CD8-positive, alpha-beta memory T cell (primary cell): ENCODE measurements at regions not wholly inside any gene's neighbourhood (a gene's known extent, or its start where the extent isn't known, plus 50 kb on each side); places are given as distances from the start of the nearest gene placed in this dataset.

Source experiments
- CTCF ChIA-PET: fragments of 350-600 bp; sonication (Branson Sonifier 250); formaldehyde crosslinking; loops from one replicate; lab custom pipeline; 2021; ENCODE audit warnings: antibody characterized with exemption; lab: Charles Lee
- POLR2A ChIA-PET: fragments of 350-600 bp; sonication (Branson Sonifier 250); formaldehyde crosslinking; loops from one replicate; lab custom pipeline; 2021; ENCODE audit warnings: antibody characterized with exemption; lab: Charles Lee
- DNase-seq, 5 donors: peaks; one replicate each; pipeline versions ENCODE4 v3.0.0 to v3.0.0-alpha.2; 2020 to 2022; ENCODE audit warnings: mixed read lengths in 1 of 5
- H3K27ac ChIP-seq: one replicate; pipeline ENCODE4 v1.7.0; 2013; ENCODE audit warnings: low read depth, mild to moderate bottlenecking, low read length, moderate library complexity
- H3K27me3 ChIP-seq: 2 replicates; pipeline ENCODE4 v1.7.0; 2013; ENCODE audit warnings: low read length, mild to moderate bottlenecking; ENCODE audit not compliant: insufficient read depth, poor library complexity, severe bottlenecking
- H3K36me3 ChIP-seq: 2 replicates; pipeline ENCODE4 v1.7.0; 2013; ENCODE audit warnings: mild to moderate bottlenecking, low read length, moderate library complexity; ENCODE audit not compliant: insufficient read depth
- H3K4me1 ChIP-seq: 2 replicates; pipeline ENCODE4 v1.7.0; 2013; ENCODE audit warnings: mild to moderate bottlenecking, low read length, moderate library complexity; ENCODE audit not compliant: insufficient read depth
- H3K4me3 ChIP-seq: 2 replicates; pipeline ENCODE4 v1.7.0; 2013; ENCODE audit warnings: mild to moderate bottlenecking, low read length
- H3K9me3 ChIP-seq: 2 replicates; pipeline ENCODE4 v1.7.0; 2013; ENCODE audit warnings: mild to moderate bottlenecking, low read length
- H3K27ac Mint-ChIP-seq, 8 donors: one replicate each; pipeline ENCODE4 v1.8.0; 2020 to 2021; ENCODE audit warnings: mixed read lengths in 8 of 8, mild to moderate bottlenecking in 6 of 8, inconsistent platforms in 3 of 8, moderate library complexity in 3 of 8
- H3K27me3 Mint-ChIP-seq, 2 donors: one replicate each; pipeline ENCODE4 v1.8.0; 2020 to 2021; ENCODE audit warnings: mixed read lengths in 2 of 2, mild to moderate bottlenecking in 1 of 2, moderate library complexity in 1 of 2
- H3K36me3 Mint-ChIP-seq, 3 donors: one replicate each; pipeline ENCODE4 v1.8.0; 2020 to 2021; ENCODE audit warnings: mixed read lengths in 3 of 3, inconsistent platforms in 1 of 3, mild to moderate bottlenecking in 1 of 3
- H3K4me1 Mint-ChIP-seq, 3 donors: one replicate each; pipeline ENCODE4 v1.8.0; 2020 to 2021; ENCODE audit warnings: mixed read lengths in 3 of 3, inconsistent platforms in 1 of 3, mild to moderate bottlenecking in 1 of 3
- H3K4me3 Mint-ChIP-seq, 7 donors: one replicate each; pipeline ENCODE4 v1.8.0; 2020 to 2021; ENCODE audit warnings: mixed read lengths in 7 of 7, mild to moderate bottlenecking in 6 of 7, moderate library complexity in 4 of 7, inconsistent platforms in 2 of 7
- H3K9me3 Mint-ChIP-seq, 5 donors: one replicate each; pipeline ENCODE4 v1.8.0; 2020 to 2022; ENCODE audit warnings: mixed read lengths in 5 of 5, mild to moderate bottlenecking in 3 of 5, moderate library complexity in 2 of 5, inconsistent platforms in 1 of 5

DNA sequence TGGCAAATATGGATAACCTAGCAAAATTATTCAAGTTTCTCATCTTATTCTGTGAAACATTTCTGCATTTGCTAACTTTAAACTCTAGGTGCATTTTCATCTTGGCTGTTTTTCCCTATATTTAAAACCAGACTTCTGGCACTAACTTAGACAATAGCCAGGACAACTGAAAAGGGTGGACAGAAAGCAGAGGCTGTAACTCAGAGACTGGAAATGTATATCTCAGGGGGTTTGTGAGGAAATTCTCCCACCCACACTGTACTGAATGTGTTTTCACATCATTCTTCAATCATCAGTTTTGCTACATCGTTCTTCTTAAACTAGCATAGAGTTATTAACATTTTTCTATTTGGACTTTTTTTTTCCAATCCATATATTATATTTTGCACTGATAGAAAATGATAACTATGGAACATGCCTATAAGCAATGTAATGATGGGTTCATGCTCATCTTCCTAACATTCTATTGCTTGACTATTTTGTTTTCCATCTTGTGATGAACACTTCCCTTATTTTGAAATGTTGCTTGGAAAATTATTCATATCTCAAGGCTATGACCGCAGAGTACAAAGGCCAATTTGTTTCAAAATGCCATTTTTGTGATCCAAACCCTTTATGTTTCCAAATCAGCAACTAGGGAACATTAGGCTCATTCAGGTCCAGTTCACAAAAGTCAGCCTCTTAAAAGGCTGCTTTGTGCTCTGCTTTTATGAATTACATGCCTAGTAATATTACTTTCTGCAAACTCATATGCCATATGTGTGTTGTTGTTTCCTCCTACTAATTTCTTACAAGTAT is 125.8 kb upstream of the CDH19 start:
- no peaks in the 10 kb centered on the region for H3K36me3 Mint-ChIP-seq
- H3K9me3 Mint-ChIP-seq: peaks cover 0 to 6% (median under 1%) of the 10 kb centered on the region in 5 donors
- no peak for DNase-seq
- Histone ChIP-seq H3K27me3 (no peaks in the 10 kb centered on the region), H3K4me1 (no peaks in the 10 kb centered on the region), H3K9me3 (no peaks in the 10 kb centered on the region), H3K36me3 (no peaks in the 10 kb centered on the region), H3K4me3 (no peak overlapping the region), H3K27ac (no peak overlapping the region)
- H3K27me3 Mint-ChIP-seq: no peaks in the 10 kb centered on the region
- CTCF ChIA-PET: no interaction called here
- POLR2A ChIA-PET: no interaction called here
- H3K27ac Mint-ChIP-seq: no peak overlapping the region
- H3K4me1 Mint-ChIP-seq: no peaks in the 10 kb centered on the region
- H3K4me3 Mint-ChIP-seq: no peak overlapping the region

DNA sequence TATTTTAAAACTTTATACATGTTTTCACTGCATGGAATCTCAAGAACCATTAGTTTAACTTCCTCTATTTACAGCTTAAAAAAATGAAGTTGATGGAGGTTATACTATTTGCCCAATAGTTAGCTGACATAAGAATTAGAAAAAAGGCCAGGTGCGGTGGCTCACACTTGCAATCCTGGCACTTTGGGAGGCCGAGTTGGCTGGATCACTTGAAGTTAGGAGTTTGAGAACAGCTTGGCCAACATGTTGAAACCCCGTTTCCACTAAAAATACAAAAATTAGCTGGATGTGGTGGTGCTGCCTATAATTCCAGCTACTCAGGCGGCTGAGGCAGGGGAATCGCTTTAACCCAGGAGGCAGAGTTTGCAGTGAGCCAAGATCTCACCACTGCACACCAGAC is 125.1 kb upstream of the CDH19 start:
- no peaks in the 10 kb centered on the region for H3K36me3 ChIP-seq
- POLR2A ChIA-PET: no interaction called here
- Mint-ChIP-seq H3K4me1 (no peaks in the 10 kb centered on the region), H3K4me3 (no peak overlapping the region), H3K9me3 (peaks cover 0 to 5% (median 3%) of the 10 kb centered on the region in 5 donors), H3K27me3 (no peaks in the 10 kb centered on the region), H3K36me3 (no peaks in the 10 kb centered on the region), H3K27ac (no peak overlapping the region)
- no peaks in the 10 kb centered on the region for H3K9me3 ChIP-seq
- no peaks in the 10 kb centered on the region for H3K4me1 ChIP-seq
- no peak overlapping the region for H3K27ac ChIP-seq
- DNase-seq: no peak
- CTCF ChIA-PET: no interaction called here
- no peak overlapping the region for H3K4me3 ChIP-seq
- H3K27me3 ChIP-seq: no peaks in the 10 kb centered on the region

DNA sequence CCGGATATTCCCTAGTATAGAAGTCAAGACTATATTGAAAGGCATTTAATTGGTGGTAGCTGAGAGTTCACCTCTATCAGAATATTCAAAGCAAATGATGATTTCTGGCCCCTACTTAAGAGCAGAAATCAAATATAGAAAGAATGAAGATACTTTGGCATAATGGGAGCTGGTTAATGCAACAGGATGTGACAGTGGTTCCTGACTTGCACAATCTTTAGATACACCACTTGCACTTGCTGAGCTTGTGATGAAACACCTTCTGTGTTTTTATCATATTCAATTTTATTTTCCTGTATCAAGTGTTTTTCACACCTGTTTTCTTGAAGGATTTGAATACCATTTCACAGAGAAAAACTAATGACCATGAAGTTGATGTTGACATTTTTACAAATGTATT is 124.1 kb upstream of the CDH19 start:
- no peaks in the 10 kb centered on the region for H3K36me3 Mint-ChIP-seq
- peaks cover 0 to 5% (median 3%) of the 10 kb centered on the region in 5 donors for H3K9me3 Mint-ChIP-seq
- no peak overlapping the region for H3K4me3 Mint-ChIP-seq

DNA sequence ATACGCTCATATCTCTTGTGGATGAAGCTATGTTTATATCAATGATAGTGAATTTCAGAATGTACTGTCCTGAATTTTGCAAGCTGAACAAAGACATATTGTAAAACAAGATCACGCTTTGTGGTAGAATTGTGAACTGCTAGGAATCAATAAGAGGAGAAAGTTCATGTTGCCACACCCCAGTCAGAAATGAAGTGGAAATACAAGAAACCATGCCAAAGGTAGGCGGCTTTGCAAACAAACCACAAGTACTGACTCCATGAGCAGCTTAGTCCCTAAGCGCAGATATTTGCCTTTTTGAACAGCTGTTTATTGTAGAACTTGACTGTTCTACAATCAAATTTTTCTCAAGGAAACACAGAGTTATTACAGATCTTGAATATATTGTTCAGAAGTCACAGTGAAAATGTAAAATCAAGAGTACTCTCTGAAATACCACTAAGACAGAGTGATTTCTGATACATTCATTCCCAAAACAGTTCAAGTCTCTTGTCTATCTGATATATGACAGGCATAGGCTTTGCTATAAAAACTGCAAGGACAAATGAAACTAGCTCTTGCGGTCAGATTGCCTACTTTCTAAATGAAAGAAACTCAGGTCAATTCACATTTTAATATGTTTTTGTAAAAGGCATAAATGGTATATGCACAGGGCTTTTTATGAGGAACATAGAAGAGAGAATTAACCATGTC is 120.9 kb upstream of the CDH19 start:
- Histone ChIP-seq H3K27ac (no peak overlapping the region), H3K36me3 (no peaks in the 10 kb centered on the region), H3K4me3 (no peak overlapping the region), H3K4me1 (no peaks in the 10 kb centered on the region), H3K27me3 (no peaks in the 10 kb centered on the region), H3K9me3 (no peaks in the 10 kb centered on the region)
- DNase-seq: no peak
- Mint-ChIP-seq H3K4me3 (no peak overlapping the region), H3K27ac (no peak overlapping the region), H3K27me3 (no peaks in the 10 kb centered on the region), H3K9me3 (peaks cover 0 to 5% (median 0%) of the 10 kb centered on the region in 5 donors), H3K36me3 (no peaks in the 10 kb centered on the region), H3K4me1 (no peaks in the 10 kb centered on the region)
- ChIA-PET POLR2A (no interaction called here), CTCF (no interaction called here)

More for the DNA sequence above, 124.1 kb upstream of the CDH19 start:
- Histone ChIP-seq H3K36me3 (no peaks in the 10 kb centered on the region), H3K27me3 (no peaks in the 10 kb centered on the region), H3K9me3 (no peaks in the 10 kb centered on the region), H3K4me1 (no peaks in the 10 kb centered on the region), H3K4me3 (no peak overlapping the region), H3K27ac (no peak overlapping the region)
- ChIA-PET CTCF (no interaction called here), POLR2A (no interaction called here)
- H3K27me3 Mint-ChIP-seq: no peaks in the 10 kb centered on the region
- DNase-seq: no peak
- H3K4me1 Mint-ChIP-seq: no peaks in the 10 kb centered on the region
- no peak overlapping the region for H3K27ac Mint-ChIP-seq

DNA sequence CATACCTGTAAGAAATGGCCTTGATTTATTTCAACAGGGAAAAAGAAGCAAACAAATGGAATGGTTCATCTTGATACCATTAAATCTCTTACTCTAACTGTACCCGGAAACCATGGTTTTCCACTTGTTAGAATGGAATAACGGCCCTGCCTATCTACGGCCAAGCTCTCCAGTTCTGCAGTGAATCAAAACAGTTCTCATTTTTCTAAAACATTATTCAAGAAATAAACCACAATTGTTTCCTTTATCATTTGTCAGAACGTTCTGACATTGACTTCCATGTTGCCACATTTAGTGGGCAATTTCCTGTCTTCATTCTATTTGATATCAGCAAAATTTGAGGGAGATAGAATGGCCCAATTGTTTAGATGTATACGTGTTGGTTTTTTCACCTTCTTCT is 118.8 kb upstream of the CDH19 start:
- H3K27ac ChIP-seq: no peak overlapping the region
- no peak overlapping the region for H3K4me3 ChIP-seq
- no peaks in the 10 kb centered on the region for H3K4me1 ChIP-seq
- no peaks in the 10 kb centered on the region for H3K36me3 ChIP-seq
- no peaks in the 10 kb centered on the region for H3K27me3 Mint-ChIP-seq
- no peaks in the 10 kb centered on the region for H3K4me1 Mint-ChIP-seq
- no peaks in the 10 kb centered on the region for H3K9me3 ChIP-seq
- no peak overlapping the region for H3K4me3 Mint-ChIP-seq
- H3K9me3 Mint-ChIP-seq: peaks cover 0 to 5% (median 0%) of the 10 kb centered on the region in 5 donors
- ChIA-PET POLR2A (no interaction called here), CTCF (no interaction called here)
- no peak for DNase-seq
- H3K27ac Mint-ChIP-seq: no peak overlapping the region
- H3K36me3 Mint-ChIP-seq: no peaks in the 10 kb centered on the region
- no peaks in the 10 kb centered on the region for H3K27me3 ChIP-seq

DNA sequence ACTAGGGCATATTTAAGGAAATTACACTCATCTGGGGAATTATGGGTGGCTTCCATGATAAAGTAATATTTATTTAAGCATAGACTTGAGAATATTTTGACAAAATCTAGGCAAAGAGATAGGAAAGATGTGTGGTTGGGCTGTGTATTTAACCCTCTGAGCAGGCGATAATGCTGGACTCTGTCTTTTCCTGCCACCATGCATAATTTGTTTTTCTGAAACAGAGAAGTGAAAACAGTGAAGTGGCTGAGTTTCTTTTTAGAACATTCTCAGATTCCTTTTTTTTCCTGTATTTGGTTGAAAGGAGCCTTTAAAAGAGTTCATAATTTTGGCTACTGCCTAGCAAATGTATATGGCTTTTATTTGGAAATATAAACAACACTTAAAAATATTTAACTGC is 104.8 kb upstream of the CDH19 start:
- H3K4me1 Mint-ChIP-seq: no peaks in the 10 kb centered on the region
- no peaks in the 10 kb centered on the region for H3K27me3 ChIP-seq
- H3K36me3 Mint-ChIP-seq: peaks cover 0 to 2% (median 0%) of the 10 kb centered on the region in 3 donors
- no peak for DNase-seq
- H3K4me1 ChIP-seq: no peaks in the 10 kb centered on the region
- no peaks in the 10 kb centered on the region for H3K36me3 ChIP-seq
- no peaks in the 10 kb centered on the region for H3K27me3 Mint-ChIP-seq
- CTCF ChIA-PET: no interaction called here
- H3K4me3 ChIP-seq: no peak overlapping the region
- no peaks in the 10 kb centered on the region for H3K9me3 ChIP-seq
- H3K4me3 Mint-ChIP-seq: no peak overlapping the region
- no peak overlapping the region for H3K27ac Mint-ChIP-seq
- POLR2A ChIA-PET: no interaction called here
- H3K27ac ChIP-seq: no peak overlapping the region
- peaks cover 0 to 9% (median 5%) of the 10 kb centered on the region in 5 donors for H3K9me3 Mint-ChIP-seq

DNA sequence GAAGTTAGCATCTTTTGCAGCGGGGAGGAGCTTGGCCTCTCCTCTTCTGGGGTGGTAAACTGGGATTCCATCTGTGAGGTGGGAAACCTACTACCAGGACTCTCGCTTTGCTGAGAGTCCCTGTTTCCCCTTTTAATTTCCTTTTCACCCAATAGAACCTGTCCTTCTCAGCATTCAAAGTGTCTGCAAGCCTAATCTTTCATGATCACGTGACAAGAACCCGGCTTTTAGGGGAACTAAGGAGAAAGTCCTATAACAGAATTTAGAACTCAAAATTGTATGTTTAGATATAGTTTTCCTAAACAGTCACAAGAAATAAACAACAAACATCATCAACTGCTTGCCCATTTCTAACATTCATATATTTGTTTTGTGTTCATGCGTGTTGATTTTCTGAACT is 103.6 kb upstream of the CDH19 start:
- no peak overlapping the region for H3K4me3 Mint-ChIP-seq
- H3K27me3 Mint-ChIP-seq: no peaks in the 10 kb centered on the region
- H3K4me1 Mint-ChIP-seq: no peaks in the 10 kb centered on the region

DNA sequence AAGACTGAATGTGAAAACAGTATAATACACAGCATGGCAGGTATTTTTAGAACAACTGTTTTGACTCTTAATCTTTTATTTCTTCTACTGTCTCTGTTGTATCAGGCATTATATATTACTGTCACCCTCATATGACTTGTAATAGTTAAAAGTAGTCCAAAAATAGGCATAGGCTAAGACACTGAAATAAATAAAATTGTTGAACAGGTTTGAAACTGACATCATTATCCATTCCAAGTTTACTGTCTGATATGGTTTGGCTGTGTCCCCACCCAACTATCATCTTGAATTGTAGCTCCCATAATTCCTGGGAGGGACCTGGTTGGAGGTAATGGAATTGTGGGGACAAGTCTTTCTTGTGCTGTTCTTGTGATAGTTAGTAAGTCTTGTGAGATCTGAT is 91.4 kb upstream of the CDH19 start:
- H3K4me1 ChIP-seq: no peaks in the 10 kb centered on the region
- H3K27me3 ChIP-seq: no peaks in the 10 kb centered on the region
- no peaks in the 10 kb centered on the region for H3K4me1 Mint-ChIP-seq
- no peaks in the 10 kb centered on the region for H3K36me3 ChIP-seq
- H3K4me3 Mint-ChIP-seq: no peak overlapping the region
- no peak overlapping the region for H3K27ac ChIP-seq
- no peak overlapping the region for H3K27ac Mint-ChIP-seq
- H3K27me3 Mint-ChIP-seq: no peaks in the 10 kb centered on the region
- H3K9me3 Mint-ChIP-seq: peaks cover 0 to 15% (median 5%) of the 10 kb centered on the region in 5 donors
- POLR2A ChIA-PET: no interaction called here
- H3K4me3 ChIP-seq: no peak overlapping the region
- CTCF ChIA-PET: no interaction called here
- no peaks in the 10 kb centered on the region for H3K36me3 Mint-ChIP-seq
- DNase-seq: no peak
- no peaks in the 10 kb centered on the region for H3K9me3 ChIP-seq

More for the DNA sequence above, 103.6 kb upstream of the CDH19 start:
- Histone ChIP-seq H3K36me3 (no peaks in the 10 kb centered on the region), H3K27ac (no peak overlapping the region), H3K4me3 (no peak overlapping the region), H3K4me1 (no peaks in the 10 kb centered on the region), H3K27me3 (no peaks in the 10 kb centered on the region), H3K9me3 (no peaks in the 10 kb centered on the region)
- CTCF ChIA-PET: no interaction called here
- Mint-ChIP-seq H3K36me3 (peaks cover 0 to 2% (median 0%) of the 10 kb centered on the region in 3 donors), H3K9me3 (peaks cover 0 to 8% (median 5%) of the 10 kb centered on the region in 5 donors), H3K27ac (no peak overlapping the region)
- DNase-seq: no peak
- POLR2A ChIA-PET: no interaction called here
